ENCODE measurements at regions not wholly inside any gene's neighbourhood (a gene's known extent, or its start where the extent isn't known, plus 50 kb on each side); places are given as distances from the start of the nearest gene placed in this dataset.

GRCh38 chr11:98100689-98101088 is 920.1 kb upstream of the CNTN5 start:
- no peak for DNase-seq

- no peak for DNase-seq
Observed at GRCh38 chr11:98101329-98101728, 919.4 kb upstream of the CNTN5 start.

GRCh38 chr11:98104249-98104648 is 916.5 kb upstream of the CNTN5 start:
- DNase-seq, result no peak

GRCh38 chr11:98107736-98108135 is 913.0 kb upstream of the CNTN5 start:
- no peak for DNase-seq

GRCh38 chr11:98110030-98110429 is 910.7 kb upstream of the CNTN5 start:
- DNase-seq, result no peak

- DNase-seq, result no peak
Observed at GRCh38 chr11:98115873-98116272, 904.9 kb upstream of the CNTN5 start.

- DNase-seq, result no peak
Observed at GRCh38 chr11:98130117-98130625, 890.6 kb upstream of the CNTN5 start.

- no peak for DNase-seq
Observed at GRCh38 chr11:98136357-98136756, 884.4 kb upstream of the CNTN5 start.

GRCh38 chr11:98137437-98137836 is 883.3 kb upstream of the CNTN5 start:
- DNase-seq, result no peak

- no peak for DNase-seq
Observed at GRCh38 chr11:98143661-98144060, 877.1 kb upstream of the CNTN5 start.

GRCh38 chr11:98153752-98154151 is 867.0 kb upstream of the CNTN5 start:
- no peak for DNase-seq

- no peak for DNase-seq
Observed at GRCh38 chr11:98155696-98156095, 865.1 kb upstream of the CNTN5 start.

- DNase-seq, result no peak
Observed at GRCh38 chr11:98177925-98178324, 842.8 kb upstream of the CNTN5 start.

GRCh38 chr11:98180511-98180910 is 840.2 kb upstream of the CNTN5 start:
- no peak for DNase-seq

GRCh38 chr11:98180921-98181320 is 839.8 kb upstream of the CNTN5 start:
- DNase-seq, result no peak

GRCh38 chr11:98183034-98183433 is 837.7 kb upstream of the CNTN5 start:
- no peak for DNase-seq

GRCh38 chr11:98185245-98185644 is 835.5 kb upstream of the CNTN5 start:
- DNase-seq, result no peak

- no peak for DNase-seq
Observed at GRCh38 chr11:98194611-98195010, 826.1 kb upstream of the CNTN5 start.

- no peak for DNase-seq
Observed at GRCh38 chr11:98195300-98195699, 825.4 kb upstream of the CNTN5 start.

- DNase-seq, result no peak
Observed at GRCh38 chr11:98207086-98207485, 813.7 kb upstream of the CNTN5 start.

- no peak for DNase-seq
Observed at GRCh38 chr11:98227278-98227677, 793.5 kb upstream of the CNTN5 start.

- no peak for DNase-seq
Observed at GRCh38 chr11:98230678-98231077, 790.1 kb upstream of the CNTN5 start.

- no peak for DNase-seq
Observed at GRCh38 chr11:98234698-98235097, 786.1 kb upstream of the CNTN5 start.

GRCh38 chr11:98243897-98244296 is 776.9 kb upstream of the CNTN5 start:
- DNase-seq, result no peak

GRCh38 chr11:98260983-98261382 is 759.8 kb upstream of the CNTN5 start:
- no peak for DNase-seq

All from KG1 (cell line).